ENCODE measurements at regions not wholly inside any gene's neighbourhood (a gene's known extent, or its start where the extent isn't known, plus 50 kb on each side); places are given as distances from the start of the nearest gene placed in this dataset.

- CTCF ChIA-PET: no interaction called here
- Histone ChIP-seq H3K4me1 (ENCODE audit: insufficient read depth, low read length) (no peaks in the 10 kb centered on the region), H3K9me3 (ENCODE audit: control insufficient read depth in 1 of 2, insufficient read depth in 1 of 2, low read length in 2 of 2) (no peaks in the 10 kb centered on the region), H3K27ac (ENCODE audit: low read depth in 1 of 2, low read length in 2 of 2) (no peak overlapping the region), H3K4me3 (ENCODE audit: low read length) (no peak overlapping the region), H3K27me3 (ENCODE audit: control insufficient read depth in 1 of 2, insufficient read depth in 2 of 2, low read length in 2 of 2) (peaks cover 2 to 5% of the 10 kb centered on the region in 2 experiments), H3K36me3 (ENCODE audit: insufficient read depth, low read length) (no peaks in the 10 kb centered on the region)
- DNase-seq: no peak
- no peak overlapping the region for H3K4me3 Mint-ChIP-seq
- POLR2A ChIA-PET: no interaction called here
- H3K27ac Mint-ChIP-seq: no peak overlapping the region
- TF ChIP-seq CTCF (IDR thresholded peaks at IDR 0.05): no peak
- H3K4me1 Mint-ChIP-seq (ENCODE audit: low read depth): no peaks in the 10 kb centered on the region
- no peaks in the 10 kb centered on the region for H3K36me3 Mint-ChIP-seq (ENCODE audit: low read depth)
- intact Hi-C loops (cut with DNase I, micrococcal nuclease): no loop called here
- ATAC-seq (ENCODE audit: poor library complexity): no peak
- H3K9me3 Mint-ChIP-seq: no peaks in the 10 kb centered on the region
- H3K27me3 Mint-ChIP-seq: peaks cover 16% of the 10 kb centered on the region
Observed at GRCh38 chr20:9968015-9968414, 66.8 kb upstream of the ANKEF1 start.

DNA sequence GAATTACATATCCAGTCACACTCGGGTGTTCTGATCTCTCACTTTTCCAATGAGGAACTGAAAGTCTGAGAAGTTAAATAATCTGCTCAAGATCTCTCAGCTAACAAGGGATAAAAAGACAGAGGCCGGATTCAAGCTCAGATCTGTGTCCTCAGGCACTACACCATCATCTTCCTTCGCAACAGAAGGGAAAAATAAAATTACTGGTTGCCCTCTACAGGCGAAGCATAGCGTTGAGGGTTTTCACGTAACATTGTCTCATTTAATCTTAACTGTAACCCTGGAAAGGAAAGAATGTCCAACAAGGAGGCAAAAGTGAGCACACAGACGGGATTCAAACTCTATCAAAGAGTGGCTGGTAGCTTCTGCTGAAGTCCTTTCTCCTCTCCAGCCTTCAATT is 67.8 kb upstream of the ANKEF1 start:
- Mint-ChIP-seq H3K4me3 (no peak overlapping the region), H3K4me1 (ENCODE audit: low read depth) (no peaks in the 10 kb centered on the region), H3K27ac (no peak overlapping the region), H3K9me3 (no peaks in the 10 kb centered on the region), H3K36me3 (ENCODE audit: low read depth) (no peaks in the 10 kb centered on the region), H3K27me3 (peaks cover 18% of the 10 kb centered on the region)
- no peak for TF ChIP-seq CTCF (IDR thresholded peaks at IDR 0.05)
- ATAC-seq (ENCODE audit: poor library complexity) (no peak), DNase-seq (no peak)
- Histone ChIP-seq H3K4me3 (ENCODE audit: low read length) (no peak overlapping the region), H3K27ac (ENCODE audit: low read depth in 1 of 2, low read length in 2 of 2) (no peak overlapping the region), H3K4me1 (ENCODE audit: insufficient read depth, low read length) (no peaks in the 10 kb centered on the region), H3K36me3 (ENCODE audit: insufficient read depth, low read length) (no peaks in the 10 kb centered on the region), H3K9me3 (ENCODE audit: control insufficient read depth in 1 of 2, insufficient read depth in 1 of 2, low read length in 2 of 2) (no peaks in the 10 kb centered on the region), H3K27me3 (ENCODE audit: control insufficient read depth in 1 of 2, insufficient read depth in 2 of 2, low read length in 2 of 2) (peaks cover 4 to 5% of the 10 kb centered on the region in 2 experiments)
- intact Hi-C loops (cut with DNase I, micrococcal nuclease): no loop called here
- ChIA-PET POLR2A (no interaction called here), CTCF (no interaction called here)

DNA sequence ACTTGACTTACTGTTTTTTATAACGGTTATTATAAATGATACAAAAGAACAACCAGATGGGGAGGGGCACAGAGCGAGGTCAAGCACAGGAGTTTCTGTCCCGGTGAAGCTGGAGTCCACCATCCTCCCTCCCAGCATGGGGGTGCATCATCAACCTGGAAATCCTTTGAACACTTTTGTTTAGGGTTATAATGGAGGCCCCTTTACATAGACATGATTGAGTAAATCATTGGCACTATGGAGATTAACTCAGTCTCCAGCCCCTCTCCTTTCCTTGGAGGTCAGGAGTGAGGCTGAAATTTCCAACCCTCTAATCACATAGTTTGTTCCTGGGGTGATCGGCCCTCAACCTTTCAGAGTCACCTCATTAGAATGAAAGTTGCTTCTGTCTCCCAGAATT is 71.8 kb upstream of the ANKEF1 start:
- peaks cover 5 to 7% of the 10 kb centered on the region in 2 experiments for H3K27me3 ChIP-seq (ENCODE audit: control insufficient read depth in 1 of 2, insufficient read depth in 2 of 2, low read length in 2 of 2)
- ChIA-PET POLR2A (no interaction called here), CTCF (no interaction called here)
- H3K36me3 ChIP-seq (ENCODE audit: insufficient read depth, low read length): no peaks in the 10 kb centered on the region
- Mint-ChIP-seq H3K9me3 (no peaks in the 10 kb centered on the region), H3K4me3 (no peak overlapping the region), H3K36me3 (ENCODE audit: low read depth) (no peaks in the 10 kb centered on the region), H3K27me3 (peaks cover 22% of the 10 kb centered on the region), H3K4me1 (ENCODE audit: low read depth) (no peaks in the 10 kb centered on the region), H3K27ac (no peak overlapping the region)
- no peak for DNase-seq
- H3K9me3 ChIP-seq (ENCODE audit: control insufficient read depth in 1 of 2, insufficient read depth in 1 of 2, low read length in 2 of 2): no peaks in the 10 kb centered on the region
- H3K27ac ChIP-seq (ENCODE audit: low read depth in 1 of 2, low read length in 2 of 2): no peak overlapping the region
- ATAC-seq (ENCODE audit: poor library complexity): no peak
- H3K4me1 ChIP-seq (ENCODE audit: insufficient read depth, low read length): no peaks in the 10 kb centered on the region
- intact Hi-C loops (cut with DNase I, micrococcal nuclease): no loop called here
- H3K4me3 ChIP-seq (ENCODE audit: low read length): no peak overlapping the region
- TF ChIP-seq CTCF (IDR thresholded peaks at IDR 0.05): no peak
